ENCODE measurements at regions not wholly inside any gene's neighbourhood (a gene's known extent, or its start where the extent isn't known, plus 50 kb on each side); places are given as distances from the start of the nearest gene placed in this dataset.

DNA sequence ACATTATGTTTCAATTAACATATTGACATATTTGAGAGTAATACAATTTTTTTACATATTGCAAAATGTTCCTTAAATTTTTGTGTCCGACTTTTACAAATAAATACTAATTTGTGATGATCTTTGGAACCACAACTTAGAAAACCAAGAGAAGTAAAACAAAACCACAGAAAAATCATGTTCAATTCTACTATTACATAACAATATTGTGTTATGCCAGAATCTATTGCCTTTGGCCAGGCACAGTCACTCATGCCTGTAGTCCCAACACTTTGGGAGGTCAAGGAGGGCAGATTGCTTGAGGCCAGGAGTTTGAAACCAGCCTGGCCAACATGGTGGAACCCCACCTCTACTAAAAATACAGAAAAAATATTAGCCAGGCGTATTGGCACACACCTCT lies 92.8 kb upstream of the APCDD1 start:
- no TSS peak for BruUV-seq (replicated peaks)
- Histone ChIP-seq H3K36me3 (ENCODE audit: control insufficient read depth in 1 of 2, insufficient read depth in 2 of 2, low read length in 2 of 2) (no peaks in the 10 kb centered on the region), H3K9ac (ENCODE audit: low read length) (no peak overlapping the region), H3K9me2 (ENCODE audit: insufficient read depth) (no peaks in the 10 kb centered on the region), H3K9me3 (ENCODE audit: control insufficient read depth in 1 of 2, insufficient read depth in 1 of 2, low read depth in 1 of 2, low read length in 2 of 2) (no peaks in the 10 kb centered on the region), H4K20me1 (ENCODE audit: insufficient read depth) (no peaks in the 10 kb centered on the region), H3K4me2 (ENCODE audit: low read length) (no peak overlapping the region), H3K4me1 (ENCODE audit: control insufficient read depth in 1 of 2, insufficient read depth in 2 of 2, low read length in 2 of 2) (no peaks in the 10 kb centered on the region), H3K27ac (ENCODE audit: low read depth, low read length) (no peak overlapping the region), H2AFZ (ENCODE audit: low read depth, low read length, poor library complexity, severe bottlenecking) (no peak overlapping the region), H3K79me2 (ENCODE audit: insufficient read depth, low read length) (no peaks in the 10 kb centered on the region), H3K27me3 (ENCODE audit: insufficient read depth, low read length) (peaks cover 1% of the 10 kb centered on the region; the same call in 1 of the 2 replicates), H3K4me3 (replicated peaks in 1 of 2; ENCODE audit: low read depth in 1 of 2, low read length in 2 of 2) (no peak overlapping the region)
- ChIA-PET RAD21 (ENCODE audit: low non-redundant PET in 1 of 2, low total read pairs in 2 of 2, uncharacterized antibody in 2 of 2, unreplicated experiment in 2 of 2) (no interaction called here), CTCF (no interaction called here), POLR2A (interaction anchor here (0.7 kb wide), 1 partner anchor 37 kb away, joined by 3 read pairs; no protein-coding TSS in a partner anchor)
- DNase-seq (ENCODE audit: low read depth, low spot score) (no peak), ATAC-seq (no peak)
- intact Hi-C loops (cut with micrococcal nuclease): no loop called here
- TF ChIP-seq, protein P1, sequence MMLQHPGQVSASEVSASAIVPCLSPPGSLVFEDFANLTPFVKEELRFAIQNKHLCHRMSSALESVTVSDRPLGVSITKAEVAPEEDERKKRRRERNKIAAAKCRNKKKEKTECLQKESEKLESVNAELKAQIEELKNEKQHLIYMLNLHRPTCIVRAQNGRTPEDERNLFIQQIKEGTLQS (IDR thresholded peaks at IDR 0.05): no peak
- no peak for TF ChIP-seq CTCF (IDR thresholded peaks at IDR 0.05 in 2 of 3, conservative IDR thresholded peaks at IDR 0.05 in 1 of 3; ENCODE audit: borderline replicate concordance in 1 of 3, insufficient read depth in 1 of 3, low read depth in 2 of 3, low read length in 2 of 3)
- TF ChIP-seq FOSL1 (IDR thresholded peaks at IDR 0.05; ENCODE audit: low read depth): no peak
- TF ChIP-seq CBX3 (IDR thresholded peaks at IDR 0.05; ENCODE audit: low read depth): no peak
- no peak for TF ChIP-seq SIN3A (IDR thresholded peaks at IDR 0.05; ENCODE audit: low read depth)

DNA sequence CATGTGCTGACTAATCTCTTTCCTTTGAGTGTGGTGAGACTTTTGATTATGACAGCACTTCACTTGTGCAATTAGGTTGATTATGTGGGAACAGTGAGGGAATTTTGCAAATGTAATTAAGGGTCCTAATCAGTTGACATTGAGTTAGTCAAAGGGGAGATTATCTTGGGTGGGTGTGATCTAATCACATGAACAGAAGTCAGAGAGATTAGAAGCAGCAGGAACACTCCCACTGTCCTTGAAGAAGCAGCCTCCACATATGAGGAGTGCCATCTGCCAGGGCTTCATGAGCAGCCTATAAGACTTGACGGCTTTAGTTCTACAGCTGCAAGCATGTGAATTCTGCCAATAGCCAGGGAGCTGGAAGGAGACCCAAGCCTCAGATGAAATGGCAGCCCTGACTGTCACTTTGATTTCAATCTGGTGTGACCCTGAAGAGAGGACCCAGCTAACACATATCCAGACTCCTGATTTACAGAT lies 89.4 kb upstream of the APCDD1 start:
- H3K9me2 ChIP-seq (ENCODE audit: insufficient read depth): no peaks in the 10 kb centered on the region
- H3K4me2 ChIP-seq (ENCODE audit: low read length): no peak overlapping the region
- ChIA-PET CTCF (no interaction called here), RAD21 (ENCODE audit: low non-redundant PET in 1 of 2, low total read pairs in 2 of 2, uncharacterized antibody in 2 of 2, unreplicated experiment in 2 of 2) (no interaction called here), POLR2A (no interaction called here)
- TF ChIP-seq CTCF (IDR thresholded peaks at IDR 0.05 in 2 of 3, conservative IDR thresholded peaks at IDR 0.05 in 1 of 3; ENCODE audit: borderline replicate concordance in 1 of 3, insufficient read depth in 1 of 3, low read depth in 2 of 3, low read length in 2 of 3) (no peak), RAD21 (IDR thresholded peaks at IDR 0.05; ENCODE audit: low read depth) (no peak), ELF1 (IDR thresholded peaks at IDR 0.05; ENCODE audit: borderline replicate concordance, low read depth) (no peak), CBX3 (IDR thresholded peaks at IDR 0.05; ENCODE audit: low read depth) (no peak), CEBPB (IDR thresholded peaks at IDR 0.05; ENCODE audit: low read depth) (no peak), ZFX (IDR thresholded peaks at IDR 0.05) (no peak), SP1 (IDR thresholded peaks at IDR 0.05; ENCODE audit: low read depth) (no peak), FOSL1 (IDR thresholded peaks at IDR 0.05; ENCODE audit: low read depth) (no peak), EZH2 (IDR thresholded peaks at IDR 0.05) (no peak)
- ATAC-seq (no peak), DNase-seq (ENCODE audit: low read depth, low spot score) (no peak)
- no peaks in the 10 kb centered on the region for H3K4me1 ChIP-seq (ENCODE audit: control insufficient read depth in 1 of 2, insufficient read depth in 2 of 2, low read length in 2 of 2)
- H3K27me3 ChIP-seq (ENCODE audit: insufficient read depth, low read length): peaks cover 13% of the 10 kb centered on the region; the same call in 1 of the 2 replicates
- H3K79me2 ChIP-seq (ENCODE audit: insufficient read depth, low read length): no peaks in the 10 kb centered on the region
- intact Hi-C loops (cut with micrococcal nuclease): no loop called here
- H3K9ac ChIP-seq (ENCODE audit: low read length): no peak overlapping the region
- no TSS peak for BruUV-seq (replicated peaks)
- H3K9me3 ChIP-seq (ENCODE audit: control insufficient read depth in 1 of 2, insufficient read depth in 1 of 2, low read depth in 1 of 2, low read length in 2 of 2): no peaks in the 10 kb centered on the region
- H3K27ac ChIP-seq (ENCODE audit: low read depth, low read length): no peak overlapping the region
- no peaks in the 10 kb centered on the region for H3K36me3 ChIP-seq (ENCODE audit: control insufficient read depth in 1 of 2, insufficient read depth in 2 of 2, low read length in 2 of 2)
- H2AFZ ChIP-seq (ENCODE audit: low read depth, low read length, poor library complexity, severe bottlenecking): no peak overlapping the region
- no peak overlapping the region for H3K4me3 ChIP-seq (replicated peaks in 1 of 2; ENCODE audit: low read depth in 1 of 2, low read length in 2 of 2)
- no peaks in the 10 kb centered on the region for H4K20me1 ChIP-seq (ENCODE audit: insufficient read depth)

Data from HCT116 (cell line).